ENCODE measurements at regions not wholly inside any gene's neighbourhood (a gene's known extent, or its start where the extent isn't known, plus 50 kb on each side); places are given as distances from the start of the nearest gene placed in this dataset.

- no peak overlapping the region for H3K4me3 ChIP-seq (ENCODE audit: low read depth, low read length)
- no peak for TF ChIP-seq CTCF (IDR thresholded peaks at IDR 0.05; ENCODE audit: borderline replicate concordance, insufficient read depth, low read depth, low read length)
These were observed 687.5 kb upstream of the TMEM132C start for GRCh38 chr12:127579446-127579845.

DNA sequence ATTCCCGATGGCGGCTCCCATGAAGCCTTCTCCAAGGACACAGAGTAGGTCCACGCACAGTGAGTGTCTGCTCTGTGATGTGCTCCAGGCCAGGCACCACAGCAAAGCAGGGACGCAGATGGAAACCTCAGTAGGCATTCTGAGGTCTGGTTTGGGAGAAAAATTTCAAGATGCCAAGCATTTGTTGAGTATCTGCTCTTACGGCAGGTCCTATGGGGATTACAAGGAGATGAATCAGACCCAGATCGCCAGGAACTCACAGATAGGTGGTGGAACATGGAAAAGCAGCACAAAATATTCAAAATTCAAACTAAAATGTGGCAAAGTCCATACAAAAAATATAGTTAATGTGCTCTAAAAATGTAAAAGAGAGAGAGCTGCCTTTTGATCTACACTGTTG, 684.9 kb upstream of the TMEM132C start:
- no peak for TF ChIP-seq CTCF (IDR thresholded peaks at IDR 0.05; ENCODE audit: borderline replicate concordance, insufficient read depth, low read depth, low read length)
- H3K4me3 ChIP-seq (ENCODE audit: low read depth, low read length) = no peak overlapping the region

GRCh38 chr12:127583041-127583440, 683.9 kb upstream of the TMEM132C start:
- TF ChIP-seq CTCF (IDR thresholded peaks at IDR 0.05; ENCODE audit: borderline replicate concordance, insufficient read depth, low read depth, low read length) = no peak
- no peak overlapping the region for H3K4me3 ChIP-seq (ENCODE audit: low read depth, low read length)

DNA sequence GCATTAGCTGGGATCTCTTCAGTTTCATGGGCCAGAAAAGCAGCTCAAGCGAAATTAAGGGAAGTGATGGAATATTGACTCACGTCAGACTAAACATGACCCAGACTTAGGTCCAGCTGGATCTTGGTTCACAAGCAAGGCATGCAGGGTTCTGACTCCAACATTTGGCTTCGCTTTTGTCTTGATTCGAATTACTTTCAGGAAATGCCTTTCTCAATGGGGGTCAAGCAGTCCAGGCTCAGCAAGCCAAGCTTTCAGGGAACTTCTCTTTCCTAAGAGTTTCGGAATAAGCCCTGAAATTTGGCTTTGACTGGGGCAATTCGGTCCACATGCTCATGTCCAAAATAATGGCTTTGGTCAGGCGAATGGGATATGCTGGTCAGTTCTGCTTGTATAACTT, 678.7 kb upstream of the TMEM132C start:
- no peak overlapping the region for H3K4me3 ChIP-seq (ENCODE audit: low read depth, low read length)
- TF ChIP-seq CTCF (IDR thresholded peaks at IDR 0.05; ENCODE audit: borderline replicate concordance, insufficient read depth, low read depth, low read length) = no peak

DNA sequence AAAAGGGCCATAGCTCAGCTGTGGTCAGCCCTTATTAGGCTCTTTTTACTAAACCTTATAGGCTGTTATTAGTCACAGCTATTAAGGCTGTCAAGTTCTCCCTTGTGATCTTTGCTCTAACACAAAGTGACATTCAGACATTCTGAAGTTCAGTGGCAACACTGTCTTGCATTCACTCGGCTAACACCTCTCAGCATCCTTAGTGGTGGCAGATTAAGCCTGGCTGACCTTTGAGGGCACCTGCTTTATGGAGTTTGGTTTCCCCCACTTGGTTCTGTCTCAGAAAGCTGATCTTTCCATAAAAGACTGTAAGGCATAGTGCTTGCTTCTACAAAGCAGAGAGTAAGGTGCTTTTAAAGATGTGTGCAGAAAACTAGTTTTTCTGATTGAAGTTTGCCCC, 677.4 kb upstream of the TMEM132C start:
- H3K4me3 ChIP-seq (ENCODE audit: low read depth, low read length) = no peak overlapping the region
- no peak for TF ChIP-seq CTCF (IDR thresholded peaks at IDR 0.05; ENCODE audit: borderline replicate concordance, insufficient read depth, low read depth, low read length)

DNA sequence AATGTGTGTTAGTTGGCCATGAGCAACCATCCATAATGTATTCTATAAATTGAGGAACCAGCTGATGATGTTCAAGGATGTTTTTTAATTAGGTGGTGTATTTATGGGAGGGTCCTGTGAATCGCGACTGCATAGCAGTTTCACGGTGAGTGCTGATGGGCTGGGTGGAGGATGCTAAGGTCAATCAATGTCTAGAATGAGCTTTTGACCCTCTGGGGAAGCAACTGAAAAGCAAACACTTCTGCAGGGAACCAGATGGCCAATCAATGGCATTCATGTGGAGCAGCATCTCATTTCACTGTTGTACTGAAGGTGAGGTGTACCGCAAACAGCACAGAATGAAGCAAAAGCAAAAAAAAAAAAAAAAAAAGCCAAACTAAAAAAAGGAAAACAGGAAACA, 676.1 kb upstream of the TMEM132C start:
- TF ChIP-seq CTCF (IDR thresholded peaks at IDR 0.05; ENCODE audit: borderline replicate concordance, insufficient read depth, low read depth, low read length) = no peak
- no peak overlapping the region for H3K4me3 ChIP-seq (ENCODE audit: low read depth, low read length)

GRCh38 chr12:127592245-127592644, 674.7 kb upstream of the TMEM132C start:
- H3K4me3 ChIP-seq (ENCODE audit: low read depth, low read length) = no peak overlapping the region
- no peak for TF ChIP-seq CTCF (IDR thresholded peaks at IDR 0.05; ENCODE audit: borderline replicate concordance, insufficient read depth, low read depth, low read length)

Data from GM12875 (cell line).